Panc1 (cell line): ENCODE measurements at regions not wholly inside any gene's neighbourhood (a gene's known extent, or its start where the extent isn't known, plus 50 kb on each side); places are given as distances from the start of the nearest gene placed in this dataset.
"Not testable (repeated sequence)": the region's sequence is repeated elsewhere in the genome, so short reads cannot be mapped to it uniquely, and the experiment has no call there.

ENCODE experiments used
- ATAC-seq: fragments of 200-7000 bp; cut with Tn5 transposase; 2 replicates; pipeline ENCODE4 v1.9.1; 2020; ENCODE audit warnings: mild to moderate bottlenecking, moderate library complexity
- BruUV-seq: library from RNA; stranded (reverse); fragments of 400-500 nt; replicated peaks from 2 replicates; lab custom pipeline; 2021; lab: Mats Ljungman, UMichigan
- CTCF ChIA-PET: fragments of 300-600 bp; sonication (Branson Sonifier 250); formaldehyde crosslinking; loops from one replicate; lab custom pipeline; 2022; ENCODE audit warnings: antibody characterized with exemption; lab: Charles Lee
- POLR2A ChIA-PET: fragments of 300-600 bp; sonication (Branson Sonifier 250); formaldehyde crosslinking; loops from one replicate; lab custom pipeline; 2022; ENCODE audit warnings: antibody characterized with exemption; lab: Charles Lee
- DNase-seq: peaks from one replicate; pipeline ENCODE4 v3.0.0-alpha.2; 2010; ENCODE audit warnings: low read depth, low spot score
- H3K27ac ChIP-seq: 2 replicates; pipeline ENCODE4 v1.5.1; 2011; ENCODE audit warnings: mild to moderate bottlenecking, low read length, inconsistent platforms
- H3K27me3 ChIP-seq: fragments of 200-500 bp; sonication (Bioruptor generic); 2 replicates; pipeline ENCODE4 v1.6.0; 2014; ENCODE audit warnings: low read length, inconsistent platforms; ENCODE audit not compliant: control insufficient read depth, insufficient read depth
- H3K36me3 ChIP-seq: fragments of 200-500 bp; sonication (Bioruptor generic); 2 replicates; pipeline ENCODE4 v1.5.1; 2014; ENCODE audit warnings: inconsistent platforms, mild to moderate bottlenecking, low read length, moderate library complexity; ENCODE audit not compliant: control insufficient read depth, insufficient read depth
- H3K4me1 ChIP-seq: 2 replicates; pipeline ENCODE4 v1.5.1; 2011; ENCODE audit warnings: inconsistent platforms, mild to moderate bottlenecking, low read length, moderate library complexity; ENCODE audit not compliant: control insufficient read depth, insufficient read depth
- H3K4me3 ChIP-seq, 2 experiments: 2 replicates each; pipeline ENCODE4 v1.5.1; 2011 to 2012; ENCODE audit warnings: low read depth in 2 of 2, low read length in 2 of 2, mild to moderate bottlenecking in 2 of 2, inconsistent platforms in 1 of 2, moderate library complexity in 1 of 2
- H3K9me3 ChIP-seq: fragments of 200-500 bp; sonication (Bioruptor generic); 2 replicates; pipeline ENCODE4 v1.5.1; 2014; ENCODE audit warnings: low read depth, mild to moderate bottlenecking, inconsistent platforms, low read length, moderate library complexity; ENCODE audit not compliant: control insufficient read depth, insufficient read depth
- CTCF ChIP-seq: fragments of 450-650 bp; IDR thresholded peaks from 2 replicates; pipeline ENCODE4 v1.5.1; 2017; ENCODE audit warnings: mild to moderate bottlenecking
- POLR2AphosphoS5 ChIP-seq: IDR thresholded peaks from 2 replicates; pipeline ENCODE4 v1.6.1; 2012; ENCODE audit warnings: mild to moderate bottlenecking, low read depth, low read length, moderate library complexity
- REST ChIP-seq, 2 experiments: IDR thresholded peaks; 2 replicates each; pipeline ENCODE4 v1.6.1; 2011 to 2012; ENCODE audit warnings: low read depth in 2 of 2, control low read depth in 1 of 2, low read length in 1 of 2, mild to moderate bottlenecking in 1 of 2, moderate library complexity in 1 of 2; ENCODE audit not compliant: insufficient read depth in 1 of 2
- SIN3A ChIP-seq: IDR thresholded peaks from 2 replicates; pipeline ENCODE4 v1.6.1; 2012; ENCODE audit warnings: low read depth, mild to moderate bottlenecking, low read length, moderate library complexity, borderline replicate concordance; ENCODE audit not compliant: insufficient read depth
- TCF7L2 ChIP-seq: IDR thresholded peaks from 2 replicates; pipeline ENCODE4 v1.6.1; 2011; ENCODE audit warnings: mild to moderate bottlenecking, low read depth, low read length, inconsistent platforms
- in situ Hi-C: cut with HindIII; loops from 2 replicates; pipeline ENCODE4 v1.10.0; 2016; ENCODE audit warnings: low sequenced_read_pairs, low pct_unique_long_range_greater_than_20kb
- intact Hi-C: fragments of 100-400 bp; cut with micrococcal nuclease; formaldehyde crosslinking; loops from one replicate; pipeline ENCODE4 v1.10.0; 2022; ENCODE audit not compliant: unreplicated experiment

GRCh38 chr4:147289181-147289580, 191.7 kb upstream of the EDNRA start:
- no TSS peak for BruUV-seq
- Histone ChIP-seq H3K27me3 (no peaks in the 10 kb centered on the region), H3K4me1 (no peaks in the 10 kb centered on the region), H3K36me3 (no peaks in the 10 kb centered on the region), H3K9me3 (no peaks in the 10 kb centered on the region), H3K27ac (no peak overlapping the region), H3K4me3 (no peak overlapping the region)
- in situ Hi-C loops: no loop called here
- TF ChIP-seq CTCF (no peak), POLR2AphosphoS5 (no peak), REST (IDR thresholded peaks at IDR 0.05; ENCODE audit: insufficient read depth in 1 of 2, low read depth in 2 of 2, low read length in 1 of 2) (no peak), SIN3A (no peak), TCF7L2 (no peak)
- ATAC-seq (no peak), DNase-seq (no peak)
- intact Hi-C loops: no loop called here
- ChIA-PET CTCF (no interaction called here), POLR2A (no interaction called here)

- H3K9me3 ChIP-seq, H3K4me3 ChIP-seq, BruUV-seq, intact Hi-C loops, H3K4me1 ChIP-seq, DNase-seq, H3K36me3 ChIP-seq, ATAC-seq, in situ Hi-C loops, H3K27me3 ChIP-seq, CTCF ChIA-PET, POLR2A ChIA-PET, H3K27ac ChIP-seq: not testable (repeated sequence)
These were observed 188.1 kb upstream of the EDNRA start for GRCh38 chr4:147292604-147293313.

GRCh38 chr4:147293314-147293677, 187.6 kb upstream of the EDNRA start:
- POLR2A ChIA-PET, H3K4me3 ChIP-seq, H3K4me1 ChIP-seq: not testable (repeated sequence)

More at GRCh38 chr4:147293314-147293677, 187.6 kb upstream of the EDNRA start:
- H3K9me3 ChIP-seq, ATAC-seq, H3K36me3 ChIP-seq, DNase-seq, H3K27me3 ChIP-seq, in situ Hi-C loops, intact Hi-C loops, H3K27ac ChIP-seq, CTCF ChIA-PET, BruUV-seq: not testable (repeated sequence)
